Right atrium auricular region (tissue), 2 donors: ENCODE measurements at regions not wholly inside any gene's neighbourhood (a gene's known extent, or its start where the extent isn't known, plus 50 kb on each side); places are given as distances from the start of the nearest gene placed in this dataset.

Experiments
- DNase-seq: peaks from one replicate; pipeline ENCODE4 v3.0.0-alpha.2; 2019; ENCODE audit warnings: low spot score
- H3K27ac ChIP-seq, 2 donors: fragments of 200-600 bp; sonication (generic); 1 replicate in 1 of 2; 2 replicates in 1 of 2; pipeline ENCODE4 v1.5.1; 2016 to 2019
- H3K27me3 ChIP-seq, 2 donors: fragments of 200-600 bp; sonication (generic); one replicate each; pipeline versions ENCODE4 v1.5.1 to v1.6.0; 2017 to 2019
- H3K36me3 ChIP-seq: fragments of 200-600 bp; sonication (generic); one replicate; pipeline ENCODE4 v1.5.1; 2016
- H3K4me1 ChIP-seq, 2 donors: fragments of 200-600 bp; sonication (generic); one replicate each; pipeline versions ENCODE4 v1.5.1 to v1.6.0; 2017 to 2019
- H3K4me3 ChIP-seq, 2 donors: fragments of 200-600 bp; sonication (generic); 1 replicate in 1 of 2; 2 replicates in 1 of 2; pipeline ENCODE4 v1.5.1; 2017 to 2019; ENCODE audit warnings: mild to moderate bottlenecking in 1 of 2, moderate library complexity in 1 of 2
- H3K9me3 ChIP-seq, 2 donors: fragments of 200-600 bp; sonication (generic); one replicate each; pipeline ENCODE4 v1.5.1; 2019
- CTCF ChIP-seq, 2 donors: fragments of 200-600 bp; sonication (generic); IDR thresholded peaks; one replicate each; pipeline ENCODE4 v1.5.1; 2019; ENCODE audit warnings: antibody characterized with exemption in 2 of 2

- Histone ChIP-seq H3K27me3 (no peaks in the 10 kb centered on the region), H3K27ac (no peak overlapping the region), H3K4me1 (no peaks in the 10 kb centered on the region), H3K9me3 (no peaks in the 10 kb centered on the region), H3K4me3 (no peak overlapping the region), H3K36me3 (no peaks in the 10 kb centered on the region)
- DNase-seq, result no peak
- TF ChIP-seq CTCF (IDR thresholded peaks at IDR 0.05), result no peak
These were observed 99.0 kb upstream of the CPEB2 start for GRCh38 chr4:14903321-14903720.

GRCh38 chr4:14906805-14907204 lies 95.5 kb upstream of the CPEB2 start:
- Histone ChIP-seq H3K9me3 (no peaks in the 10 kb centered on the region), H3K36me3 (no peaks in the 10 kb centered on the region), H3K27ac (no peak overlapping the region), H3K27me3 (no peaks in the 10 kb centered on the region), H3K4me3 (no peak overlapping the region), H3K4me1 (peaks cover 0 to 6% of the 10 kb centered on the region in 2 donors)
- no peak for TF ChIP-seq CTCF (IDR thresholded peaks at IDR 0.05)
- DNase-seq, result no peak

- no peak for TF ChIP-seq CTCF (IDR thresholded peaks at IDR 0.05)
- H3K4me1 ChIP-seq, result peaks cover 0 to 6% of the 10 kb centered on the region in 2 donors
- no peaks in the 10 kb centered on the region for H3K9me3 ChIP-seq
- DNase-seq, result no peak
- no peaks in the 10 kb centered on the region for H3K36me3 ChIP-seq
- H3K4me3 ChIP-seq, result no peak overlapping the region
- H3K27me3 ChIP-seq, result no peaks in the 10 kb centered on the region
- no peak overlapping the region for H3K27ac ChIP-seq
These were observed 93.6 kb upstream of the CPEB2 start for GRCh38 chr4:14908635-14909034.

- no peak for DNase-seq
- Histone ChIP-seq H3K27me3 (no peaks in the 10 kb centered on the region), H3K4me1 (peaks cover 0 to 6% of the 10 kb centered on the region in 2 donors), H3K9me3 (no peaks in the 10 kb centered on the region), H3K36me3 (no peaks in the 10 kb centered on the region), H3K27ac (no peak overlapping the region), H3K4me3 (no peak overlapping the region)
- TF ChIP-seq CTCF (IDR thresholded peaks at IDR 0.05), result no peak
These were observed 91.9 kb upstream of the CPEB2 start for GRCh38 chr4:14910411-14910810.

GRCh38 chr4:14912426-14912825 lies 89.9 kb upstream of the CPEB2 start:
- no peak for TF ChIP-seq CTCF (IDR thresholded peaks at IDR 0.05)

GRCh38 chr4:14915018-14915417 lies 87.3 kb upstream of the CPEB2 start:
- Histone ChIP-seq H3K27ac (peak overlapping the region in 1 of 2 donors; percentile 7), H3K4me1 (peaks cover 0 to 22% of the 10 kb centered on the region in 2 donors), H3K27me3 (no peaks in the 10 kb centered on the region), H3K4me3 (no peak overlapping the region), H3K9me3 (no peaks in the 10 kb centered on the region), H3K36me3 (no peaks in the 10 kb centered on the region)
- DNase-seq, result no peak
- TF ChIP-seq CTCF (IDR thresholded peaks at IDR 0.05), result no peak

More at GRCh38 chr4:14912426-14912825, 89.9 kb upstream of the CPEB2 start:
- DNase-seq, result no peak
- Histone ChIP-seq H3K27ac (no peak overlapping the region), H3K27me3 (no peaks in the 10 kb centered on the region), H3K36me3 (no peaks in the 10 kb centered on the region), H3K4me1 (peaks cover 0 to 18% of the 10 kb centered on the region in 2 donors), H3K9me3 (no peaks in the 10 kb centered on the region), H3K4me3 (no peak overlapping the region)
